ENCODE measurements at regions not wholly inside any gene's neighbourhood (a gene's known extent, or its start where the extent isn't known, plus 50 kb on each side); places are given as distances from the start of the nearest gene placed in this dataset.
"Not testable (repeated sequence)": the region's sequence is repeated elsewhere in the genome, so short reads cannot be mapped to it uniquely, and the experiment has no call there.

GRCh38 chr4:123023647-123024046 lies 101.2 kb upstream of the NUDT6 start:
- POLR2A ChIA-PET, result no interaction called here
- Mint-ChIP-seq H3K9me3 (peaks cover 0 to 5% (median 0%) of the 10 kb centered on the region in 11 donors), H3K36me3 (peaks cover 19 to 55% (median 37%) of the 10 kb centered on the region in 5 donors), H3K27ac (no peak overlapping the region), H3K27me3 (no peaks in the 10 kb centered on the region), H3K4me3 (no peak overlapping the region), H3K4me1 (peaks cover 0 to 17% (median 0%) of the 10 kb centered on the region in 7 donors)
- CTCF ChIA-PET, result no interaction called here
- no peak for DNase-seq
- Histone ChIP-seq H3K9me3 (ENCODE audit: control insufficient read depth in 2 of 3, low read length in 3 of 3) (no peaks in the 10 kb centered on the region), H3K4me1 (ENCODE audit: control insufficient read depth in 2 of 2, insufficient read depth in 2 of 2, low read length in 2 of 2) (no peaks in the 10 kb centered on the region), H3K27ac (ENCODE audit: low read depth, low read length) (no peak overlapping the region), H3K36me3 (ENCODE audit: control insufficient read depth in 2 of 3, insufficient read depth in 3 of 3, low read length in 3 of 3) (peaks cover 0 to 7% (median 0%) of the 10 kb centered on the region in 3 experiments), H3K27me3 (ENCODE audit: control insufficient read depth in 2 of 2, insufficient read depth in 2 of 2, low read length in 2 of 2) (no peaks in the 10 kb centered on the region), H3K4me3 (ENCODE audit: low read length) (no peak overlapping the region)
- no peak for ATAC-seq
- intact Hi-C loops (cut with micrococcal nuclease), result no loop called here

DNA sequence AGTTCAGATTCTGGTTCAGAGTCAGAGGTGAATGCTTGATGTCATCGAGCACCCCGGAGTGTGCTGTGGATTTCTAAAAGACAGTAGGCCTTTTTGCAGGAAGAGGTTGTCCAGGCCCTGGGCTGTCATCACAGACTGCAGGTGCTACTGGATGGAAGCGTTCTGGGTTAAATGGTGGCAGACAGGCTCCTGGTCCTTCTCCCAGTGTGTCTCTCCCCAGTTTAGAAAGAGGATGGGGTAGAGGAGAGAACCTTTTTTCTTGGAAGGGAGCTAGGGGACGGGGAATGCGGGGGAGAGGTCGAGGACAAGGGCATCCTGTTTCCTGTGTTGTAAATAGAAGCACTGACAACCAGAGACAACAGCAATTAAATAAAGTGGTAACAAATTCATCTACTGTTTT lies 102.3 kb upstream of the NUDT6 start:
- Histone ChIP-seq H3K4me3 (ENCODE audit: low read length) (no peak overlapping the region), H3K4me1 (ENCODE audit: control insufficient read depth in 2 of 2, insufficient read depth in 2 of 2, low read length in 2 of 2) (no peaks in the 10 kb centered on the region), H3K27ac (ENCODE audit: low read depth, low read length) (no peak overlapping the region), H3K36me3 (ENCODE audit: control insufficient read depth in 2 of 3, insufficient read depth in 3 of 3, low read length in 3 of 3) (peaks cover 0 to 11% (median 0%) of the 10 kb centered on the region in 3 experiments), H3K27me3 (ENCODE audit: control insufficient read depth in 2 of 2, insufficient read depth in 2 of 2, low read length in 2 of 2) (no peaks in the 10 kb centered on the region), H3K9me3 (ENCODE audit: control insufficient read depth in 2 of 3, low read length in 3 of 3) (no peaks in the 10 kb centered on the region)
- peaks cover 18 to 64% (median 46%) of the 10 kb centered on the region in 5 donors for H3K36me3 Mint-ChIP-seq
- peaks cover 0 to 17% (median 0%) of the 10 kb centered on the region in 7 donors for H3K4me1 Mint-ChIP-seq
- peaks cover 0 to 5% (median 0%) of the 10 kb centered on the region in 11 donors for H3K9me3 Mint-ChIP-seq
- POLR2A ChIA-PET, result no interaction called here
- H3K4me3 Mint-ChIP-seq, result no peak overlapping the region
- CTCF ChIA-PET, result no interaction called here
- no peak for DNase-seq
- H3K27ac Mint-ChIP-seq, result peak overlapping the region in 1 of 9 donors; percentile 29
- ATAC-seq, result no peak
- no peaks in the 10 kb centered on the region for H3K27me3 Mint-ChIP-seq
- intact Hi-C loops (cut with micrococcal nuclease), result no loop called here

DNA sequence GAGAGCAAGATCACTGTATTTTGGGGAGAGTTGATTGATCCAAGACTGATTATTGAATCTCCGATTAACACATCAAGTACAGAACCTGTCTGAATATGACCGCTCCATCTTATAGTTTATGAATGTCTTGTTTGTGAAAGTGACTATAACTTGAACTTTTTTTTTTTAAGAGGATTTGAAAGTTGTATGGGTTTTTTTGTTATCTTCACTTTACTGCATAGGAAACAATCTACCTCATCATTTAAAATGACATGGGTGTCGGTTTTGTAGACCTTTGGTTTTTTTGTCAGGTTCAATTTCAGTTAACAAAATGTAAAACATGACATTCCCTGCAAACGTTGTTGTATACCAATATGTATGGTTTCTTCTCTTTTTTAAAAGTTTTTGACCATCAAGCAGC lies 103.0 kb upstream of the NUDT6 start:
- ChIA-PET CTCF (no interaction called here), POLR2A (no interaction called here)
- H3K27me3 Mint-ChIP-seq, result no peaks in the 10 kb centered on the region
- Histone ChIP-seq H3K4me3 (ENCODE audit: low read length) (no peak overlapping the region), H3K9me3 (ENCODE audit: control insufficient read depth in 2 of 3, low read length in 3 of 3) (no peaks in the 10 kb centered on the region), H3K27ac (ENCODE audit: low read depth, low read length) (no peak overlapping the region), H3K4me1 (ENCODE audit: control insufficient read depth in 2 of 2, insufficient read depth in 2 of 2, low read length in 2 of 2) (no peaks in the 10 kb centered on the region), H3K36me3 (ENCODE audit: control insufficient read depth in 2 of 3, insufficient read depth in 3 of 3, low read length in 3 of 3) (peaks cover 0 to 12% (median 0%) of the 10 kb centered on the region in 3 experiments), H3K27me3 (ENCODE audit: control insufficient read depth in 2 of 2, insufficient read depth in 2 of 2, low read length in 2 of 2) (no peaks in the 10 kb centered on the region)
- no peak for DNase-seq
- H3K27ac Mint-ChIP-seq, result no peak overlapping the region
- H3K4me3 Mint-ChIP-seq, result no peak overlapping the region
- H3K4me1 Mint-ChIP-seq, result peaks cover 0 to 17% (median 0%) of the 10 kb centered on the region in 7 donors
- ATAC-seq, result no peak
- intact Hi-C loops (cut with micrococcal nuclease), result no loop called here
- H3K9me3 Mint-ChIP-seq, result peaks cover 0 to 5% (median 0%) of the 10 kb centered on the region in 11 donors
- peaks cover 14 to 62% (median 44%) of the 10 kb centered on the region in 5 donors for H3K36me3 Mint-ChIP-seq

- intact Hi-C loops (cut with micrococcal nuclease); H3K4me3 Mint-ChIP-seq; H3K4me1 ChIP-seq (ENCODE audit: control insufficient read depth in 2 of 2, insufficient read depth in 2 of 2, low read length in 2 of 2); H3K27ac ChIP-seq (ENCODE audit: low read depth, low read length); CTCF ChIA-PET; H3K27me3 Mint-ChIP-seq; DNase-seq; H3K4me3 ChIP-seq (ENCODE audit: low read length); H3K27me3 ChIP-seq (ENCODE audit: control insufficient read depth in 2 of 2, insufficient read depth in 2 of 2, low read length in 2 of 2); H3K9me3 ChIP-seq (ENCODE audit: control insufficient read depth in 2 of 3, low read length in 3 of 3); ATAC-seq; POLR2A ChIA-PET; H3K9me3 Mint-ChIP-seq: not testable (repeated sequence)
- Mint-ChIP-seq H3K4me1 (peaks cover 0 to 17% (median 0%) of the 10 kb centered on the region in 7 donors), H3K36me3 (peaks cover 14 to 60% (median 44%) of the 10 kb centered on the region in 5 donors), H3K27ac (peak overlapping the region in 1 of 9 donors; percentile 1)
- H3K36me3 ChIP-seq (ENCODE audit: control insufficient read depth in 2 of 3, insufficient read depth in 3 of 3, low read length in 3 of 3), result peaks cover 0 to 12% (median 0%) of the 10 kb centered on the region in 3 experiments
Measured at GRCh38 chr4:123026015-123026414, 103.6 kb upstream of the NUDT6 start.

DNA sequence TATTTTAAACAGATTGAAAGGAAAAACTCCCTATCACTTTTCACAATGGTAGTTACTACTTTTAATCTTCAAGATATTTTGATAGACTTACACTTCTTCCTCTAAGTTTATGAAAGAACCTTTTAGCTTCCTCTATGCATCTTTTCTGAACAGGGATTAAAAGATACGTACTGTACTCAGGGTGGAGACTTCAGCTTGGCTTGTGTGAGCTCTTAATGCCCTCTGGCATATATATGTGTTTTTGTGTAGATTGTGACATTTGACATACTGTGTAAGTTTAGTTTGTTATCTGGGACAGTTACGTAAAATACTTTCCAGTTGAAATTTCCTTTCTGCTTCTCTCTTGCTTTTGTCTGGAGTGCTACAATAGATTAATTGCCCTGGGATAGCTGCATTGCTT lies 109.3 kb upstream of the NUDT6 start:
- no peaks in the 10 kb centered on the region for H3K4me1 ChIP-seq (ENCODE audit: control insufficient read depth in 2 of 2, insufficient read depth in 2 of 2, low read length in 2 of 2)
- Mint-ChIP-seq H3K4me3 (no peak overlapping the region), H3K9me3 (no peaks in the 10 kb centered on the region), H3K4me1 (no peaks in the 10 kb centered on the region), H3K27me3 (no peaks in the 10 kb centered on the region), H3K27ac (no peak overlapping the region), H3K36me3 (peaks cover 14 to 58% (median 39%) of the 10 kb centered on the region in 5 donors)
- ChIA-PET POLR2A (no interaction called here), CTCF (no interaction called here)
- no peak overlapping the region for H3K27ac ChIP-seq (ENCODE audit: low read depth, low read length)
- ATAC-seq (no peak), DNase-seq (no peak)
- intact Hi-C loops (cut with micrococcal nuclease), result no loop called here
- peaks cover 0 to 12% (median 0%) of the 10 kb centered on the region in 3 experiments for H3K36me3 ChIP-seq (ENCODE audit: control insufficient read depth in 2 of 3, insufficient read depth in 3 of 3, low read length in 3 of 3)
- no peaks in the 10 kb centered on the region for H3K27me3 ChIP-seq (ENCODE audit: control insufficient read depth in 2 of 2, insufficient read depth in 2 of 2, low read length in 2 of 2)
- no peak overlapping the region for H3K4me3 ChIP-seq (ENCODE audit: low read length)
- H3K9me3 ChIP-seq (ENCODE audit: control insufficient read depth in 2 of 3, low read length in 3 of 3), result no peaks in the 10 kb centered on the region

DNA sequence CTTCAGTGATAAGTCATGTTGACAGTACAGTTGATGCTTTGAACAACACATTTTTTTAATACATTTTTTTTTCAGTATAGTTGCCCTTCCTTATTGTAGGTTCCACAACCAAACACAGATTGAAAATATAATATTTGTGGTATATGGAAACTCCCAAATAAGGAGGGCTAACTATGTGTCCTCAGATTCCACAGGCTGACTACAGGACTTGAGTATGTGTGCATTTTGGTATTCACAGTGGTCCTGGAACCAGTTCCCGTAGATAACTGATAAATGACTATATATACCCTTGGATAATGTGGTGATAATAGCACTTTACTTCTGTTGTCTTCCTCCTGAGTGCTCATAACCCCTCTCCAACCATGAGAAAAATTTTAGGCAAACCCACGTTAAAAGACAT lies 111.6 kb upstream of the NUDT6 start:
- no peak overlapping the region for H3K27ac Mint-ChIP-seq
- no peaks in the 10 kb centered on the region for H3K27me3 ChIP-seq (ENCODE audit: control insufficient read depth in 2 of 2, insufficient read depth in 2 of 2, low read length in 2 of 2)
- no peak overlapping the region for H3K27ac ChIP-seq (ENCODE audit: low read depth, low read length)
- ATAC-seq (no peak), DNase-seq (no peak)
- no peak overlapping the region for H3K4me3 ChIP-seq (ENCODE audit: low read length)
- H3K9me3 ChIP-seq (ENCODE audit: control insufficient read depth in 2 of 3, low read length in 3 of 3), result no peaks in the 10 kb centered on the region
- CTCF ChIA-PET, result no interaction called here
- intact Hi-C loops (cut with micrococcal nuclease), result no loop called here
- no peak overlapping the region for H3K4me3 Mint-ChIP-seq
- peaks cover 5 to 50% (median 37%) of the 10 kb centered on the region in 5 donors for H3K36me3 Mint-ChIP-seq
- H3K9me3 Mint-ChIP-seq, result no peaks in the 10 kb centered on the region
- no peaks in the 10 kb centered on the region for H3K27me3 Mint-ChIP-seq
- POLR2A ChIA-PET, result no interaction called here
- peaks cover 0 to 4% (median 0%) of the 10 kb centered on the region in 3 experiments for H3K36me3 ChIP-seq (ENCODE audit: control insufficient read depth in 2 of 3, insufficient read depth in 3 of 3, low read length in 3 of 3)
- no peaks in the 10 kb centered on the region for H3K4me1 ChIP-seq (ENCODE audit: control insufficient read depth in 2 of 2, insufficient read depth in 2 of 2, low read length in 2 of 2)
- H3K4me1 Mint-ChIP-seq, result no peaks in the 10 kb centered on the region

- H3K9me3 Mint-ChIP-seq, result peaks cover 0 to 5% (median 0%) of the 10 kb centered on the region in 11 donors
- no peak for DNase-seq
- CTCF ChIA-PET, result interaction anchor here (0.6 kb wide), 1 partner anchor 9 kb away, joined by 4 read pairs; no protein-coding TSS in a partner anchor
- no peak overlapping the region for H3K4me3 Mint-ChIP-seq
- H3K27me3 Mint-ChIP-seq, result no peaks in the 10 kb centered on the region
- POLR2A ChIA-PET, result no interaction called here
- ATAC-seq, result no peak
- Histone ChIP-seq H3K4me3 (ENCODE audit: low read length) (no peak overlapping the region), H3K27ac (ENCODE audit: low read depth, low read length) (no peak overlapping the region), H3K36me3 (ENCODE audit: control insufficient read depth in 2 of 3, insufficient read depth in 3 of 3, low read length in 3 of 3) (no peaks in the 10 kb centered on the region), H3K9me3 (ENCODE audit: control insufficient read depth in 2 of 3, low read length in 3 of 3) (no peaks in the 10 kb centered on the region), H3K4me1 (ENCODE audit: control insufficient read depth in 2 of 2, insufficient read depth in 2 of 2, low read length in 2 of 2) (no peaks in the 10 kb centered on the region), H3K27me3 (ENCODE audit: control insufficient read depth in 2 of 2, insufficient read depth in 2 of 2, low read length in 2 of 2) (no peaks in the 10 kb centered on the region)
- intact Hi-C loops (cut with micrococcal nuclease), result no loop called here
- no peak overlapping the region for H3K27ac Mint-ChIP-seq
- H3K36me3 Mint-ChIP-seq, result peaks cover 5 to 51% (median 36%) of the 10 kb centered on the region in 5 donors
- H3K4me1 Mint-ChIP-seq, result no peaks in the 10 kb centered on the region
Measured at GRCh38 chr4:123035239-123035638, 112.8 kb upstream of the NUDT6 start.

Measured in naive thymus-derived CD4-positive, alpha-beta T cell (primary cell).